ENCODE measurements at regions not wholly inside any gene's neighbourhood (a gene's known extent, or its start where the extent isn't known, plus 50 kb on each side); places are given as distances from the start of the nearest gene placed in this dataset.
"Not testable (repeated sequence)": the region's sequence is repeated elsewhere in the genome, so short reads cannot be mapped to it uniquely, and the experiment has no call there.

- DNase-seq, result no peak
- TF ChIP-seq POLR2A (IDR thresholded peaks at IDR 0.05; ENCODE audit: low read length) (no peak), GATA1 (IDR thresholded peaks at IDR 0.05; ENCODE audit: low read depth, low read length) (no peak)
Measured at GRCh38 chr2:216996279-216996845, 136.5 kb upstream of the TNP1 start.

GRCh38 chr2:216994353-216994854, 134.5 kb upstream of the TNP1 start:
- no peak for TF ChIP-seq GATA1 (IDR thresholded peaks at IDR 0.05; ENCODE audit: low read depth, low read length)
- no peak for DNase-seq

GRCh38 chr2:216992056-216992675, 132.3 kb upstream of the TNP1 start:
- DNase-seq, result no peak
- no peak for TF ChIP-seq GATA1 (IDR thresholded peaks at IDR 0.05; ENCODE audit: low read depth, low read length)
- no peak for TF ChIP-seq POLR2A (IDR thresholded peaks at IDR 0.05; ENCODE audit: low read length)

GRCh38 chr2:216991563-216991962, 131.7 kb upstream of the TNP1 start:
- TF ChIP-seq POLR2A (IDR thresholded peaks at IDR 0.05; ENCODE audit: low read length) (no peak), GATA1 (IDR thresholded peaks at IDR 0.05; ENCODE audit: low read depth, low read length) (no peak)
- DNase-seq, result peak in 1 of 2 experiments; percentile 14

GRCh38 chr2:216989340-216990129, 129.7 kb upstream of the TNP1 start:
- TF ChIP-seq POLR2A (IDR thresholded peaks at IDR 0.05; ENCODE audit: low read length) (no peak), GATA1 (IDR thresholded peaks at IDR 0.05; ENCODE audit: low read depth, low read length) (no peak)
- DNase-seq, result no peak

- no peak for DNase-seq
- no peak for TF ChIP-seq GATA1 (IDR thresholded peaks at IDR 0.05; ENCODE audit: low read depth, low read length)
- TF ChIP-seq POLR2A (IDR thresholded peaks at IDR 0.05; ENCODE audit: low read length), result no peak
Measured at GRCh38 chr2:216987252-216987821, 127.5 kb upstream of the TNP1 start.

GRCh38 chr2:216985658-216986141, 125.8 kb upstream of the TNP1 start:
- TF ChIP-seq POLR2A (IDR thresholded peaks at IDR 0.05; ENCODE audit: low read length) (no peak), GATA1 (IDR thresholded peaks at IDR 0.05; ENCODE audit: low read depth, low read length) (no peak)

GRCh38 chr2:216984937-216985336, 125.1 kb upstream of the TNP1 start:
- DNase-seq, result no peak
- no peak for TF ChIP-seq POLR2A (IDR thresholded peaks at IDR 0.05; ENCODE audit: low read length)
- no peak for TF ChIP-seq GATA1 (IDR thresholded peaks at IDR 0.05; ENCODE audit: low read depth, low read length)

More at GRCh38 chr2:216985658-216986141, 125.8 kb upstream of the TNP1 start:
- no peak for DNase-seq

- peak in 1 of 2 experiments; percentile 5 for DNase-seq
Measured at GRCh38 chr2:216981951-216982350, 122.1 kb upstream of the TNP1 start.

GRCh38 chr2:216980510-216980909, 120.6 kb upstream of the TNP1 start:
- DNase-seq, result not testable (repeated sequence)

- TF ChIP-seq POLR2A (IDR thresholded peaks at IDR 0.05; ENCODE audit: low read length), result no peak
- no peak for TF ChIP-seq GATA1 (IDR thresholded peaks at IDR 0.05; ENCODE audit: low read depth, low read length)
Measured at GRCh38 chr2:216974321-216975302, 114.7 kb upstream of the TNP1 start.

GRCh38 chr2:216971593-216971992, 111.7 kb upstream of the TNP1 start:
- DNase-seq, result no peak
- TF ChIP-seq POLR2A (IDR thresholded peaks at IDR 0.05; ENCODE audit: low read length) (no peak), GATA1 (IDR thresholded peaks at IDR 0.05; ENCODE audit: low read depth, low read length) (no peak)

More at GRCh38 chr2:216974321-216975302, 114.7 kb upstream of the TNP1 start:
- DNase-seq, result no peak

- TF ChIP-seq POLR2A (IDR thresholded peaks at IDR 0.05; ENCODE audit: low read length), result no peak
- TF ChIP-seq GATA1 (IDR thresholded peaks at IDR 0.05; ENCODE audit: low read depth, low read length), result no peak
- DNase-seq, result no peak
Measured at GRCh38 chr2:216970359-216970915, 110.6 kb upstream of the TNP1 start.
